ACC112 (cell line): ENCODE measurements at regions not wholly inside any gene's neighbourhood (a gene's known extent, or its start where the extent isn't known, plus 50 kb on each side); places are given as distances from the start of the nearest gene placed in this dataset.

Experiments
- H2AFZ ChIP-seq: fragments of 200-600 bp; sonication (generic); one replicate; pipeline ENCODE4 v1.6.0; 2017; ENCODE audit warnings: antibody characterized with exemption, low read length; ENCODE audit not compliant: unreplicated experiment
- H3K27ac ChIP-seq: fragments of 200-600 bp; sonication (generic); 2 replicates; pipeline ENCODE4 v1.5.1; 2014; ENCODE audit warnings: low read depth, mild to moderate bottlenecking, antibody characterized with exemption, low read length, moderate library complexity
- H3K27me3 ChIP-seq: fragments of 200-600 bp; sonication (generic); 2 replicates; pipeline ENCODE4 v1.6.1; 2014; ENCODE audit warnings: mild to moderate bottlenecking, antibody characterized with exemption, low read length, moderate library complexity, mixed read lengths; ENCODE audit not compliant: insufficient read depth
- H3K36me3 ChIP-seq: fragments of 200-600 bp; sonication (generic); 2 replicates; pipeline ENCODE4 v1.6.1; 2016; ENCODE audit warnings: mild to moderate bottlenecking, antibody characterized with exemption, low read length, moderate library complexity, mixed read lengths; ENCODE audit not compliant: insufficient read depth
- H3K4me1 ChIP-seq: fragments of 200-600 bp; sonication (generic); one replicate; pipeline ENCODE4 v1.6.1; 2016; ENCODE audit warnings: low read length, mixed read lengths; ENCODE audit not compliant: insufficient read depth, unreplicated experiment, control insufficient read depth
- H3K4me3 ChIP-seq: fragments of 200-600 bp; sonication (generic); 2 replicates; pipeline ENCODE4 v1.5.1; 2014; ENCODE audit warnings: mild to moderate bottlenecking, low read depth, low read length
- H3K79me2 ChIP-seq: fragments of 200-600 bp; sonication (generic); one replicate; pipeline ENCODE4 v1.6.0; 2016; ENCODE audit warnings: low read length; ENCODE audit not compliant: control insufficient read depth, unreplicated experiment, insufficient read depth

GRCh38 chr2:12965540-12966269 is 249.0 kb downstream of the TRIB2 start:
- Histone ChIP-seq H3K27ac (no peak overlapping the region), H3K27me3 (no peaks in the 10 kb centered on the region), H3K4me3 (no peak overlapping the region), H3K79me2 (no peaks in the 10 kb centered on the region), H3K36me3 (no peaks in the 10 kb centered on the region), H3K4me1 (peaks cover 10% of the 10 kb centered on the region), H2AFZ (no peak overlapping the region)

- H2AFZ ChIP-seq = no peak overlapping the region
- H3K4me1 ChIP-seq = peaks cover 14% of the 10 kb centered on the region
- no peak overlapping the region for H3K27ac ChIP-seq
- no peaks in the 10 kb centered on the region for H3K36me3 ChIP-seq
- H3K4me3 ChIP-seq = no peak overlapping the region
- H3K79me2 ChIP-seq = no peaks in the 10 kb centered on the region
- H3K27me3 ChIP-seq = no peaks in the 10 kb centered on the region
Observed at GRCh38 chr2:12967804-12968203, 251.1 kb downstream of the TRIB2 start.

- peaks cover 14% of the 10 kb centered on the region for H3K4me1 ChIP-seq
- H2AFZ ChIP-seq = no peak overlapping the region
- no peaks in the 10 kb centered on the region for H3K36me3 ChIP-seq
- H3K27ac ChIP-seq = no peak overlapping the region
- no peaks in the 10 kb centered on the region for H3K79me2 ChIP-seq
- no peaks in the 10 kb centered on the region for H3K27me3 ChIP-seq
- no peak overlapping the region for H3K4me3 ChIP-seq
Observed at GRCh38 chr2:12968399-12968798, 251.7 kb downstream of the TRIB2 start.

GRCh38 chr2:12970861-12971260 is 254.1 kb downstream of the TRIB2 start:
- no peak overlapping the region for H3K4me3 ChIP-seq
- H3K27ac ChIP-seq = no peak overlapping the region
- H3K27me3 ChIP-seq = no peaks in the 10 kb centered on the region
- no peaks in the 10 kb centered on the region for H3K36me3 ChIP-seq
- no peak overlapping the region for H2AFZ ChIP-seq
- H3K79me2 ChIP-seq = no peaks in the 10 kb centered on the region
- peaks cover 10% of the 10 kb centered on the region for H3K4me1 ChIP-seq

GRCh38 chr2:12971581-12972365 is 255.0 kb downstream of the TRIB2 start:
- Histone ChIP-seq H3K79me2 (no peaks in the 10 kb centered on the region), H3K27me3 (no peaks in the 10 kb centered on the region), H3K36me3 (no peaks in the 10 kb centered on the region), H3K27ac (no peak overlapping the region), H3K4me1 (peaks cover 8% of the 10 kb centered on the region), H2AFZ (no peak overlapping the region), H3K4me3 (no peak overlapping the region)

- no peaks in the 10 kb centered on the region for H3K36me3 ChIP-seq
- H3K4me1 ChIP-seq = no peaks in the 10 kb centered on the region
- no peak overlapping the region for H3K27ac ChIP-seq
- no peaks in the 10 kb centered on the region for H3K27me3 ChIP-seq
- H3K79me2 ChIP-seq = no peaks in the 10 kb centered on the region
- no peak overlapping the region for H2AFZ ChIP-seq
- no peak overlapping the region for H3K4me3 ChIP-seq
Observed at GRCh38 chr2:12978066-12978835, 261.5 kb downstream of the TRIB2 start.

GRCh38 chr2:12979066-12979465 is 262.3 kb downstream of the TRIB2 start:
- no peaks in the 10 kb centered on the region for H3K79me2 ChIP-seq

GRCh38 chr2:12980817-12981216 is 264.1 kb downstream of the TRIB2 start:
- no peaks in the 10 kb centered on the region for H3K36me3 ChIP-seq
- no peak overlapping the region for H2AFZ ChIP-seq
- no peaks in the 10 kb centered on the region for H3K27me3 ChIP-seq
- no peaks in the 10 kb centered on the region for H3K79me2 ChIP-seq
- H3K4me1 ChIP-seq = no peaks in the 10 kb centered on the region
- H3K4me3 ChIP-seq = no peak overlapping the region
- no peak overlapping the region for H3K27ac ChIP-seq

More at GRCh38 chr2:12979066-12979465, 262.3 kb downstream of the TRIB2 start:
- no peak overlapping the region for H3K27ac ChIP-seq
- no peaks in the 10 kb centered on the region for H3K36me3 ChIP-seq
- H3K27me3 ChIP-seq = no peaks in the 10 kb centered on the region
- no peak overlapping the region for H2AFZ ChIP-seq
- no peaks in the 10 kb centered on the region for H3K4me1 ChIP-seq
- no peak overlapping the region for H3K4me3 ChIP-seq

GRCh38 chr2:12982149-12982584 is 265.4 kb downstream of the TRIB2 start:
- H3K27ac ChIP-seq = no peak overlapping the region
- H3K4me3 ChIP-seq = no peak overlapping the region
- no peaks in the 10 kb centered on the region for H3K27me3 ChIP-seq
- H2AFZ ChIP-seq = no peak overlapping the region
- H3K4me1 ChIP-seq = no peaks in the 10 kb centered on the region
- no peaks in the 10 kb centered on the region for H3K79me2 ChIP-seq
- H3K36me3 ChIP-seq = no peaks in the 10 kb centered on the region

- no peaks in the 10 kb centered on the region for H3K27me3 ChIP-seq
- no peaks in the 10 kb centered on the region for H3K79me2 ChIP-seq
- H3K36me3 ChIP-seq = no peaks in the 10 kb centered on the region
- no peak overlapping the region for H2AFZ ChIP-seq
- H3K4me3 ChIP-seq = no peak overlapping the region
- H3K4me1 ChIP-seq = no peaks in the 10 kb centered on the region
- H3K27ac ChIP-seq = no peak overlapping the region
Observed at GRCh38 chr2:12987246-12987645, 270.5 kb downstream of the TRIB2 start.
